Stimulated activated naive B cell treated with anti-CD40 and anti-IgM and Interleukin-4, amounts not matched to agents 10 μg/mL and 1 μg/mL and 100 μg/mL, for 72 hours (primary cell): ENCODE measurements at regions not wholly inside any gene's neighbourhood (a gene's known extent, or its start where the extent isn't known, plus 50 kb on each side); places are given as distances from the start of the nearest gene placed in this dataset.
"Not testable (repeated sequence)": the region's sequence is repeated elsewhere in the genome, so short reads cannot be mapped to it uniquely, and the experiment has no call there.

Experiments used
- ATAC-seq, 2 donors: fragments of 150-1000 bp; cut with Tn5 transposase; replicated peaks; 2 replicates each; pipeline ENCODE4 v1.10.0; 2021; ENCODE audit warnings: moderate library complexity in 1 of 2
- DNase-seq: peaks from one replicate; pipeline ENCODE4 v3.0.0; 2021
- H3K27ac Mint-ChIP-seq: one replicate; pipeline ENCODE4 v1.8.0; 2022; ENCODE audit warnings: mild to moderate bottlenecking, mixed read lengths
- H3K27me3 Mint-ChIP-seq, 2 donors: one replicate each; pipeline ENCODE4 v1.8.0; 2022; ENCODE audit warnings: mixed read lengths in 2 of 2
- H3K36me3 Mint-ChIP-seq, 2 donors: one replicate each; pipeline ENCODE4 v1.8.0; 2022; ENCODE audit warnings: mixed read lengths in 2 of 2, mild to moderate bottlenecking in 1 of 2
- H3K4me1 Mint-ChIP-seq, 2 donors: one replicate each; pipeline ENCODE4 v1.8.0; 2022; ENCODE audit warnings: mixed read lengths in 2 of 2, mild to moderate bottlenecking in 1 of 2
- H3K4me3 Mint-ChIP-seq, 2 donors: one replicate each; pipeline ENCODE4 v1.8.0; 2022; ENCODE audit warnings: mild to moderate bottlenecking in 2 of 2, mixed read lengths in 2 of 2, moderate library complexity in 1 of 2
- H3K9me3 Mint-ChIP-seq, 2 donors: one replicate each; pipeline ENCODE4 v1.8.0; 2022; ENCODE audit warnings: mixed read lengths in 2 of 2, mild to moderate bottlenecking in 1 of 2

DNA sequence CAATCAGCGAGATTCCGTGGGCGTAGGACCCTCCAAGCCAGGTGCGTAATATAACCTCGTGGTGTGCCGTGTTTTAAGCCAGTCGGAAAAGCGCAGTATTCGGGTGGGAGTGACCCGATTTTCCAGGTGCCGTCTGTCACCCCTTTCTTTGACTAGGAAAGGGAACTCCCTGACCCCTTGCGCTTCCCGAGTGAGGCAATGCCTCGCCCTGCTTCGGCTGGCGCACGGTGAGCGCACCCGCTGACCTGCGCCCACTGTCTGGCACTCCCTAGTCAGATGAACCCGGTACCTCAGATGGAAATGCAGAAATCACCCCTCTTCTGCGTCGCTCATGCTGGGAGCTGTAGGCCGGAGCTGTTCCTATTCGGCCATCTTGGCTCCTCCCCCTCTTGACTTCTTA, 352.6 kb upstream of the GHITM start:
- DNase-seq, ATAC-seq: not testable (repeated sequence)

DNA sequence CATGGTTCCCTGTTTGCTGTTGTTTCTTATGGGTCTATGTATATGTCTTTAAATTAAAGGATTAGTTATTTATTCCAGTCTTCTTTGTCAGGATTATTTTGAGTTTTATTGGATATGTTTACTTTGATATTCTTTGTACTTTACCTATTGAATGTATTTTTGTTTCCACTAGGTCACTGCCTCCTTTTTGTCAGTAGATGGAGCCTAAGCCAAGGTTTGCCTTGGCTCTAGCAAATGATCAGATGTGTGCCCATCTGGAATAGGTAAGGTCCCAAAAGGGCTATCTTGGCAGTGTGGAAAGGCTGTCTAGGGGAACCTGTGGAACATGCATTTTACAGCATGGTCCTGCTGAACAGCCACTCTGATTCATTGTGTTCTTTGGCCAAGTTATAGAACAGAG, 337.3 kb upstream of the GHITM start:
- no peak for DNase-seq
- Mint-ChIP-seq H3K4me3 (no peak overlapping the region), H3K27ac (no peak overlapping the region), H3K9me3 (peaks cover 4 to 5% of the 10 kb centered on the region in 2 donors), H3K27me3 (no peaks in the 10 kb centered on the region), H3K4me1 (no peaks in the 10 kb centered on the region), H3K36me3 (no peaks in the 10 kb centered on the region)
- no peak for ATAC-seq

More for the DNA sequence above, 352.6 kb upstream of the GHITM start:
- not testable (repeated sequence) for H3K4me3 Mint-ChIP-seq, H3K4me1 Mint-ChIP-seq, H3K27ac Mint-ChIP-seq, H3K27me3 Mint-ChIP-seq, H3K36me3 Mint-ChIP-seq
- H3K9me3 Mint-ChIP-seq: peaks cover 9 to 16% of the 10 kb centered on the region in 2 donors

DNA sequence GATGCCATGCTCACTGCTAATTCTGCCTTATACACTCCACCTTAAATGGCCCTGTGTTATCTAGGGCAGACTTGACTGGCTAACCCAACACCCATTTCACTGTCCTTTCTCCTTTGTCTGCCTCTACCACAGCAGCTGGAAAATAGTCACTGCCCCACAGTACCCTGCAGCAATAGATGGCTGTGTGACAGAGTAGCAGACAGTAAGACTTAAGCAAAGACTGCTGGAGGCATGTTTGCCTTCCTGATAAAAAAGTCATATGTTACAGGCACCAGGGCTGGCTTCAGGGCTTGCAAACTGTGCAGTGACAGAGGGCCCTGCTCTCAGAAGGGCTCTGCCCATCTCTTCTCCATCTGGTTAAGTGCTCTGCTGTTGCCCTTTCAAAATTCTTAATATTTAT, 332.6 kb upstream of the GHITM start:
- Mint-ChIP-seq H3K27me3 (no peaks in the 10 kb centered on the region), H3K9me3 (peaks cover 0 to 1% of the 10 kb centered on the region in 2 donors), H3K27ac (no peak overlapping the region), H3K4me3 (no peak overlapping the region), H3K4me1 (no peaks in the 10 kb centered on the region), H3K36me3 (no peaks in the 10 kb centered on the region)
- ATAC-seq (no peak), DNase-seq (no peak)

DNA sequence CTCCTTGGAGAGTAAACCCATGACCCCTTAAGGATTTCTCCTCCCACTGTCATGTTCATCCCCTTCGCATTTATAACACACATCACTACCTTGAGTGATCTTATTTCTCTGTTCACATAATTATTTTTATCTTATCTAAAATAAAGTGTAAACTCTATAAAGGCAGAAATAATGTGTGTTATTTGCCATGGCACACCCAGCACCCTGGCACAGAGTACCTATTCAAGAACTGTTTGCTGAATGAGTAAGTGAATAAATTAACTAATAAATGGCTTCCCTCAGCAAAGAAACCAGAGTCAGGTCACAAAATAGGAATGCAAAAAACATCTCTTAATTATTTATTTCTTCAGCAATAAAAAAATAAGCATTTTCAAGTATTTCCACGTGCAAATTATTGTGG, 330.3 kb upstream of the GHITM start:
- H3K27me3 Mint-ChIP-seq: no peaks in the 10 kb centered on the region
- ATAC-seq (no peak), DNase-seq (no peak)
- no peaks in the 10 kb centered on the region for H3K36me3 Mint-ChIP-seq
- H3K9me3 Mint-ChIP-seq: no peaks in the 10 kb centered on the region
- H3K4me1 Mint-ChIP-seq: no peaks in the 10 kb centered on the region
- no peak overlapping the region for H3K4me3 Mint-ChIP-seq
- no peak overlapping the region for H3K27ac Mint-ChIP-seq

DNA sequence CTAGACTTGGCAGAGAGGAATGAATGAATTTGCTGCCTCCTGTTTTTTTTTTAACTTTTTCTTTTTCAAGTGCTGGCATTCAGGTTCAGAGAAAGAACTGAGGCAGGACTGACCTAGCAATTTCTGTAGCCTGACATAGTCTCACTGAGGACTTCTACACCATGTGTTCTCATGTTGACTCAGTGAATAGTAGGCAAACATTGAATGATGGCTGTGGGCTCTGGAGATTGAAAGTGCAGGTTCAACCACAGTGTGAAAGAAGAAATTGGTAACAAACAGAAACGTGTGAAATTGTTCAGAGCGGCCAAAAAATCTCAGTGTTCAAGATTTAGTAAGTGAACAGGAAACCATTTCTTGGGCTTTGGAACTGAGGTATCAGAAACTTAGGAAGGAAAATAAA, 322.4 kb upstream of the GHITM start:
- Mint-ChIP-seq H3K4me3 (no peak overlapping the region), H3K27me3 (no peaks in the 10 kb centered on the region), H3K9me3 (peaks cover 1 to 5% of the 10 kb centered on the region in 2 donors), H3K36me3 (no peaks in the 10 kb centered on the region), H3K4me1 (no peaks in the 10 kb centered on the region), H3K27ac (no peak overlapping the region)
- no peak for DNase-seq
- no peak for ATAC-seq

DNA sequence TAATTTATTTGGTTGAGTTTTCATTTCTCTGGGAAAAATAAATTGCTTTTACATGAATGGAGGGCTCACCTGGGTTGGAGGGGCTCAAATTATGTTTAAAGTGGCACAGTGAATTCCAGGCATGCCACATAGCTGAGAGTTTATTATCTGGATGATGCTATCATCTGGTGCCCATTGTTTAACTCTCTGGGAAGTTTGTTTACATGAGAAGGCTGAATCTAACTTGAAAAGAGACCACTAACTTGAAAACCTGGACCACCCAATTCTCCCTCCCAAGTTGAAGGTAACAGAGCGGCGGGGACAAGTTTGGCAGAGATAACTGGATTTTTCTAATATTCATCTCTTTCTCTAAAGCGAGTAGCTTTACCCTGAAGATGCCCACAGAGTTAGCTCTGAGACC, 321.5 kb upstream of the GHITM start:
- Mint-ChIP-seq H3K9me3 (peaks cover 1 to 5% of the 10 kb centered on the region in 2 donors), H3K27me3 (no peaks in the 10 kb centered on the region), H3K4me3 (no peak overlapping the region), H3K27ac (no peak overlapping the region), H3K4me1 (no peaks in the 10 kb centered on the region), H3K36me3 (no peaks in the 10 kb centered on the region)
- no peak for DNase-seq
- ATAC-seq: no peak

DNA sequence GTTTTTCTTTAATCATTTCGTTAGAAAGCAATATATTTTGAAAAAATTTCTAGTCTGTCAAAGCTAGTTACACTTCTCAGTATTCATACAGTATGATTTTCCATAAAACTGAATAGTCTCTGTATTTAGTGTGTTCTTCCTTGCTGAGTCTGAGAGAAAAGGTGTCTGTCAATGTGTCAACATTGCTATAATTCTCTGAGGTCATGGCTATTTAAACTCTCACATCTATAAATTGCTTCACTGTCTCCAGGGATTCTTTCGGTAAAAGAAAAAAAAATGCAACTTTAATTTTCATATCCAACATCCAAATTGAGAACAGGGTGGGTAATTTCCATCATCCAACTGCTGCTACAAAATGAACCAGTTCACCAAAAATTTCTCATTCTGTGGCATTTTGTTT, 319.7 kb upstream of the GHITM start:
- no peak overlapping the region for H3K27ac Mint-ChIP-seq
- no peaks in the 10 kb centered on the region for H3K4me1 Mint-ChIP-seq
- no peaks in the 10 kb centered on the region for H3K27me3 Mint-ChIP-seq
- peaks cover 1 to 5% of the 10 kb centered on the region in 2 donors for H3K9me3 Mint-ChIP-seq
- ATAC-seq (no peak), DNase-seq (no peak)
- H3K36me3 Mint-ChIP-seq: no peaks in the 10 kb centered on the region
- no peak overlapping the region for H3K4me3 Mint-ChIP-seq

DNA sequence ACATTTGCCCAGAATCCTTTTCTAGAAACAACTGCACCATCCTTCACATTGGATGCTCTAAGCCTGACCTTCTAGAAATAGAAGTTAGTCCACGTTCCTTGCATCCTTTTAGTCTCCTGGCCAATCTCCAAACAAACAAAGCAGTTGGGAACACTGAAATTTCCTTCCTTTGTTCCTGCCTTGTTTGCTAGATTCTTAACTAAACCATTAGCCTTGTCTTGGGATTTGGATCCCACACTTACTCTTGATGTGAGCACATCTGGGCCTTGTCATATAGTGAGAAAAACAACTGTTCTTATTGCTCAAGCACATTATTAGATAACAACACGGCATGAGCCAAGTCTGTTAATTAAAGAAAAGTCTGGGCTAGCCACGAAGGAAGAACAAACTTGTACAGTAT, 319.3 kb upstream of the GHITM start:
- Mint-ChIP-seq H3K27ac (no peak overlapping the region), H3K36me3 (no peaks in the 10 kb centered on the region), H3K4me1 (no peaks in the 10 kb centered on the region), H3K9me3 (peaks cover 3 to 5% of the 10 kb centered on the region in 2 donors), H3K4me3 (no peak overlapping the region), H3K27me3 (no peaks in the 10 kb centered on the region)
- no peak for DNase-seq
- no peak for ATAC-seq

DNA sequence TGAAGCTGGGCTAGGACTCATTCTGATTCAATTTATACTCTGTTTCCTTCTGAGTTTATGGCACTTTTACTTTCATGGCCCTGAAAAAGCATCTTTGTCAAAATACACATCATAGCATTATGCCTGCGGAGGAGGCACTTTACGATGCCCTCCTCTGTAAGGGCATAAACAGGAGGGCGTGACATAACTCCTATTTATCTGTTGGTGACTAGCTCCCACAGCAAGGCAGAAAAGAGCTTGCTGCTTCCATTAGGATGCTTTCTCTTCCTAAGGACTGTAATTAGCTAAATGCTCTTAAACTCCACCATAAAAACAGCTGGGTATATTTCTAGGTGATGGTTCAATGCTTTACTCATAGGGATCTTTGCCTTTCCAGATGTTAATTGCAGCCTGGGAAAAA, 315.2 kb upstream of the GHITM start:
- Mint-ChIP-seq H3K27me3 (no peaks in the 10 kb centered on the region), H3K4me1 (no peaks in the 10 kb centered on the region), H3K9me3 (peaks cover 3 to 5% of the 10 kb centered on the region in 2 donors), H3K36me3 (no peaks in the 10 kb centered on the region), H3K4me3 (no peak overlapping the region), H3K27ac (no peak overlapping the region)
- ATAC-seq: no peak
- DNase-seq: no peak

DNA sequence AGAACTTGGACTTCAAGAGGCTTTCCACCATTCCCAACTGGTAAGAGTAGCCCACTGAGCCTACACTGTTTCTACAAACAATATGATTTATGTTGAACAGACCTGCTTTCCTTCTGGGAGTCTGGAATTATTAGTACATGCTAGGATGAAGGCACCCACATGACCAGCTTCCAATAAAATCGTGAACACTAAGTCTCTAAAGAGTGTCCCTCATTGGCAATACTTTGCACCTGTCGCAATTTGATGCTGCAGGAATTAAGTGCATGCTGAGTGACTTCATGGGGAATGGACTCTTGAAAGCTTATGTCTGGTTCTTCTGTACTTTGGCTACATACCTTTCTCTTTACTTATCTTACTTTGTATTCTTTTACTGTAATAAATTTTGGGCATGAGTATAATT, 305.2 kb upstream of the GHITM start:
- H3K9me3 Mint-ChIP-seq: no peaks in the 10 kb centered on the region
- H3K36me3 Mint-ChIP-seq: no peaks in the 10 kb centered on the region
- no peak for ATAC-seq
- H3K27me3 Mint-ChIP-seq: no peaks in the 10 kb centered on the region
- no peak overlapping the region for H3K27ac Mint-ChIP-seq
- DNase-seq: no peak
- no peaks in the 10 kb centered on the region for H3K4me1 Mint-ChIP-seq
- H3K4me3 Mint-ChIP-seq: no peak overlapping the region

DNA sequence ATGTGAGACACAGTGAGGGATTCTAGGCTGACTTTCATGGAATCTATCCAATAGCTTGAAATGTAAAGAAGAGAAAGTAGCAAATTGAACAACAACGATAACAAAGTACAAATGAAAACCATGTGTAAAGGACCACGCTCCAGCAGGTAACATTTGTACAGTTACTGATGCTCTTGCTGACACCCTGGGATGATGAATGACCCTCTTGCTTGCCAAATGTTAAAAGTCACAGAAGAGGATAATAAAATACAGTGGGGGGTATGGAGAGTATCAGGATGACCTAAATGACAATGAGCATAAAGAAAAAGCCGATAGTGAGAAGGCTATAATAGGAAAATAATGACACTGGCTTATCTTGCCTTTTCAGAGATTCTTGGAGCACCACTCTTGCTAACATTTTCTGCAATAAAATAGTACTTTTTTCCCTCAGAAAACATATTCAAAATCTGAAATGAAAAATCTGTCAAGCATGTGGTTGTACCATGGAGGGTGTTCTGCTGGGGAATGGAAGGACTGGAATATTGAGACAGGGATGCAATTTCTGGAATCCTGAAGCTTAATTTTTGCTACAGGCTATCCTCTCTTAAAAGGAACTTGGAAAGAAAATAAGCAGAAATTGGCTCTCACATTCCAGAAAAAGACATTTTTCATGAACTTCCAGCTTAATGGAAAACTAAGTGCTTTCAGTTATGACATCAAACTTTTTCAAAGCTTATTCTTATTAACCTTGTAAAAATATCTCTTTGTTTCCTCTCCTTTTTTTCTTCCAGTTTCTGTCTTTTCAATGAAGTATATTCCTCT, 303.2 kb upstream of the GHITM start:
- no peak overlapping the region for H3K27ac Mint-ChIP-seq
- no peak overlapping the region for H3K4me3 Mint-ChIP-seq
- H3K27me3 Mint-ChIP-seq: no peaks in the 10 kb centered on the region
- DNase-seq: no peak
- H3K9me3 Mint-ChIP-seq: no peaks in the 10 kb centered on the region
- H3K36me3 Mint-ChIP-seq: no peaks in the 10 kb centered on the region
- no peaks in the 10 kb centered on the region for H3K4me1 Mint-ChIP-seq
- ATAC-seq: no peak

DNA sequence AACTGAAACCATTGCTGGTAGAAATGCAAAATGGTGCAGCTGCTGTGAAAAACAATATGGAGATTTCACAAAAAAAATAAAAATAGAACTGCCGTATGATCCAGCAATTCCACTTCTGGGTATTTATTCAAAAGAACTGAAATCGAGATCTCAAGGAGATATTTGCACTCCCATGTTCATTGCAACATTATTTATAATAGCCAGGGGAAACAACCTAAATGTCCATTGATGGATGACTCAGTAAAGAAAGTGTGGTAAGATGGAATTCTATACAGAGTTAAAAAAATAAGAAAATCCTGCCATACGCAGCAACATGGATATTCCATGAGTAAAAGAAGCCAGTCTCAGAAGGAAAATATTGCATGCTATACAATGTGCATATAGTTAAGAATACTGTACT, 290.6 kb upstream of the GHITM start:
- peaks cover 3 to 6% of the 10 kb centered on the region in 2 donors for H3K9me3 Mint-ChIP-seq

DNA sequence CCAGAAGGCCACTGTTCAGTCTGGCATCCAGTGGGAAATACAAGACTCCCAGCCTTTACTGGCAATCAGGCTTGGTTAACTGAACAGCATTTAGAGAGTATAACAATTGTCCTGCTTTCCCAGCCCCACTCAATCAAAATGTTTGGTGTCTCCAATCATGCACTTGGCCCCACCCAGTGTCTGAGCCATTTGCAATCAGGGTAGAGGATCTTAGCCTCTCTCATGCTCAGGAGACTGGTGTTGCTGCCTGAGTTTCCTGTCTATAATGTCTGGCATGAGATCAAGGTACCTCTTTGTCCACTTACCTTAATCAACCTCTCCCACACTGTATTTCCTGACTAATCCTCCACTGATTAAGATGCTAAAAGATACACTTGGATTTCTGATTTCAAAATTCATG, 290.2 kb upstream of the GHITM start:
- ATAC-seq (no peak), DNase-seq (no peak)
- no peak overlapping the region for H3K4me3 Mint-ChIP-seq
- H3K4me1 Mint-ChIP-seq: no peaks in the 10 kb centered on the region
- no peak overlapping the region for H3K27ac Mint-ChIP-seq
- no peaks in the 10 kb centered on the region for H3K27me3 Mint-ChIP-seq
- peaks cover 0 to 8% of the 10 kb centered on the region in 2 donors for H3K9me3 Mint-ChIP-seq
- H3K36me3 Mint-ChIP-seq: no peaks in the 10 kb centered on the region

More for the DNA sequence above, 290.6 kb upstream of the GHITM start:
- H3K27ac Mint-ChIP-seq: no peak overlapping the region
- H3K27me3 Mint-ChIP-seq: no peaks in the 10 kb centered on the region
- DNase-seq (no peak), ATAC-seq (no peak)
- no peaks in the 10 kb centered on the region for H3K36me3 Mint-ChIP-seq
- H3K4me1 Mint-ChIP-seq: no peaks in the 10 kb centered on the region
- no peak overlapping the region for H3K4me3 Mint-ChIP-seq

DNA sequence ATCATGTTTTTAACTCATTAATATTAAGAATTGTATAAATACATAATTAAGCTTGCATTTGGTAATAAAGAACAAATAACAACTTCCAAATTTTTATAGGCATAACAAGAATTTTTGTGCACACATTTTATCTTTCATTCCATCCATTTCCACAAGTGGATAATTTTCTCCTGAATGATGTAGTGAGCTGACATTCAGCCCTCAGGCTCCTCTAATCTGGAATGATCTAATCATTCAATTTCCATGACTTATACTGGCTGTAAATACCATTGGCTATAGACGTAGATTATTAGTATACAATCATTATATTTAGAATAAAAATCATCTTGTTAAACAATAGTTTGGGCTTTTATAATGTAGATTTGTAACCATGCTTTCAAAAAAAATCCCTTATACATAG, 287.2 kb upstream of the GHITM start:
- DNase-seq (no peak), ATAC-seq (no peak)
- H3K27ac Mint-ChIP-seq: no peak overlapping the region
- H3K36me3 Mint-ChIP-seq: no peaks in the 10 kb centered on the region
- no peaks in the 10 kb centered on the region for H3K27me3 Mint-ChIP-seq
- H3K9me3 Mint-ChIP-seq: peaks cover 4 to 6% of the 10 kb centered on the region in 2 donors
- H3K4me3 Mint-ChIP-seq: no peak overlapping the region
- H3K4me1 Mint-ChIP-seq: no peaks in the 10 kb centered on the region

DNA sequence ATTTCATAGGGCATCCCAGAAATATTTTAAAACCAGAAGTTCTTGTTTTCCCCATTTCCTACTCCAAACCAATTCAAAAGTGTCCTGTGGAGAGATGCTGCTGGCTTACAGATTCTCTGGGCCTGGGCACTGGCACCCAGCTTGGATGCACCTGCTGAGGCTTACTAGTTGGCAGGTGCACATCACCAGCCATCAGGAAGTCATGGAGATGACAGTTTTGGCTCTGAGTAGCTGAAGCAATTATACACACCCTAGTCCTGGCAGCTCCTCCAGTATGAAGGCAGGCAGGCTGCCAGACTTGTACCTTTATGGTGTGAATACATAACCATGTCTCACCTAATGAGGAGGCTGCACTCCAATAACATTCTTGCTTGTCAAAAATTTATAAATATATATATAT, 276.6 kb upstream of the GHITM start:
- Mint-ChIP-seq H3K4me1 (no peaks in the 10 kb centered on the region), H3K36me3 (no peaks in the 10 kb centered on the region), H3K9me3 (peaks cover 0 to 2% of the 10 kb centered on the region in 2 donors), H3K27ac (no peak overlapping the region), H3K27me3 (no peaks in the 10 kb centered on the region), H3K4me3 (no peak overlapping the region)
- ATAC-seq (no peak), DNase-seq (no peak)
